C4-2B (cell line): ENCODE measurements at regions not wholly inside any gene's neighbourhood (a gene's known extent, or its start where the extent isn't known, plus 50 kb on each side); places are given as distances from the start of the nearest gene placed in this dataset.

Source experiments
- H3K27ac ChIP-seq: fragments of 450-650 bp; 2 replicates; pipeline ENCODE4 v1.5.1; 2017
- ZFX ChIP-seq: fragments of 450-650 bp; IDR thresholded peaks from 2 replicates; pipeline ENCODE4 v1.6.1; 2017
- TF ChIP-seq, protein P1 (sequence below): fragments of 450-650 bp; conservative IDR thresholded peaks from 2 replicates; pipeline ENCODE4 v1.5.1; 2017; ENCODE audit warnings: mild to moderate bottlenecking

GRCh38 chr9:26237256-26237655 lies 559.0 kb upstream of the TUSC1 start:
- H3K27ac ChIP-seq: no peak overlapping the region
- no peak for TF ChIP-seq ZFX
- TF ChIP-seq, protein P1, sequence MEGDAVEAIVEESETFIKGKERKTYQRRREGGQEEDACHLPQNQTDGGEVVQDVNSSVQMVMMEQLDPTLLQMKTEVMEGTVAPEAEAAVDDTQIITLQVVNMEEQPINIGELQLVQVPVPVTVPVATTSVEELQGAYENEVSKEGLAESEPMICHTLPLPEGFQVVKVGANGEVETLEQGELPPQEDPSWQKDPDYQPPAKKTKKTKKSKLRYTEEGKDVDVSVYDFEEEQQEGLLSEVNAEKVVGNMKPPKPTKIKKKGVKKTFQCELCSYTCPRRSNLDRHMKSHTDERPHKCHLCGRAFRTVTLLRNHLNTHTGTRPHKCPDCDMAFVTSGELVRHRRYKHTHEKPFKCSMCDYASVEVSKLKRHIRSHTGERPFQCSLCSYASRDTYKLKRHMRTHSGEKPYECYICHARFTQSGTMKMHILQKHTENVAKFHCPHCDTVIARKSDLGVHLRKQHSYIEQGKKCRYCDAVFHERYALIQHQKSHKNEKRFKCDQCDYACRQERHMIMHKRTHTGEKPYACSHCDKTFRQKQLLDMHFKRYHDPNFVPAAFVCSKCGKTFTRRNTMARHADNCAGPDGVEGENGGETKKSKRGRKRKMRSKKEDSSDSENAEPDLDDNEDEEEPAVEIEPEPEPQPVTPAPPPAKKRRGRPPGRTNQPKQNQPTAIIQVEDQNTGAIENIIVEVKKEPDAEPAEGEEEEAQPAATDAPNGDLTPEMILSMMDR: no peak

GRCh38 chr9:26234865-26235264 lies 556.6 kb upstream of the TUSC1 start:
- no peak for TF ChIP-seq ZFX
- TF ChIP-seq, protein P1: no peak
- H3K27ac ChIP-seq: no peak overlapping the region

- no peak overlapping the region for H3K27ac ChIP-seq
- TF ChIP-seq, protein P1: no peak
- no peak for TF ChIP-seq ZFX
Measured at GRCh38 chr9:26231391-26231790, 553.1 kb upstream of the TUSC1 start.

DNA sequence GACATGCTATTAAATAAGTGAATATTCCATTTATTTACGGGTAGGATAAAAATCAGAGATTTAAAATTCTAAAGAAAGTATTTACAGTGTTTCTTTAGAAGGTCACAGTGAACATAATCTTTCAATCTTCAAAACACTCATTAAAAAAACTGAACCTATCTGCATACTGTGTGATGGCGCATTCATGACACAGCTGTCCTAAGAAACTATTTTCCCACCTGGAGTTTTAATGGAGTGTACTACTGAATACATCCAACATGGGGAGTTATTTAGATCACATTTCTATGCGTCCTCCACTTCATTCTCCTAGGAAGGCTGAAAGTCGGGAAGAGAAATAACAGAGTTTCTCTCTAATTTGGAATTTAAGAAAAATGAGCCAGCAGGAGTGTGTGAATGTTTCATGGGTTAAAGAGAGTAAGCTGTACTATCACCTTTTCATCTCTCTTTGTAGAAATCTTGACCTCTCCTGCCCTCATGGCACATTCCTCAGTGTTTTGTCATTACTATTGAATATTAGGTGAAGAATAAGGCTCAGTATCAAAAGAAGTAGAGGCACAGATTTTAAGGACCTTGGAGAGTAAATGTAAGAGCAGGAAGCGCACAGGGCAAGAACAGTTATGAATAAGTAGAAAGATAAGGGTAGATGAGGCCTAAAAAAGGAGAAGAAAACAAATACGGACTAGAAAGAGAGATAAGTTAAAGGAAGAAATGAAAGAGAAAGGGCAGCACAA lies 551.2 kb upstream of the TUSC1 start:
- H3K27ac ChIP-seq: no peak overlapping the region
- TF ChIP-seq, protein P1: no peak
- no peak for TF ChIP-seq ZFX

DNA sequence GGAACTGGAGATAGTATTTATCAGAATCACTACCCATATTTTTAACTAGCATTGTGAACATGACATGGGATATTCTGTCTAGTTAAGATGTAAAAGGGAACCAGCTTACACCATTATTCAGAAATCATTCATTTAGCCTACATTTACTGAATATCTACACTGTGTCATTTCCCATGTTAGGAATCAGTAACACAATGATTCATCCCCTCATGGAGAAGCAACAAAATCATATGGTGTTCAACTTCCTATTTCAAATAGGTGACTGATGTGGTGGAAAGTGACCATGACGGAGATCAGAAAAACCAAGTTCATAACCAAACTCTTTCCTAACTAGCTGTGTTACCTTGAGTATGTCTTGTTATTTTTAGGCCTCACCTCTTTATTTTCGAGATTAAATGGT lies 550.0 kb upstream of the TUSC1 start:
- TF ChIP-seq, protein P1: no peak
- no peak for TF ChIP-seq ZFX
- no peak overlapping the region for H3K27ac ChIP-seq

GRCh38 chr9:26221290-26221689 lies 543.0 kb upstream of the TUSC1 start:
- no peak overlapping the region for H3K27ac ChIP-seq
- TF ChIP-seq ZFX: no peak
- TF ChIP-seq, protein P1: no peak

DNA sequence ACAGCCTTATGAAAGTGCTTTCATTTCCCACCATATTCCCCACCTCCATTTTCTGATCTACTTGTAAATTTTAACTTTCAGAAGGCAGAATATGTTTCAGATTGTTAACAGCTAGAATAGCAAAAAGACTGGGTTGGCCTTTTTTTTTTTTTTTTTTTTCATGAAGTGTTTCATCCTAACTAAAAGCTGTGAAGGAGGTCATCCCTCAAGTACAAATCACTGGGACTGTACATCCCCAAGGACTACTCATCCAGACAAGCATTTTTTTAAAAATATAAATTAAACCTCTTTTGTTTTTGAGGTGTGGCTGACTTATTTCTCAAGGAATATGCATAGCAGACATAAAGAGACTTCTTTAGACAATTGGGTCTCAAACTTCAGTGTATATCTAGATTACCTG lies 542.1 kb upstream of the TUSC1 start:
- TF ChIP-seq ZFX: no peak
- TF ChIP-seq, protein P1: no peak
- no peak overlapping the region for H3K27ac ChIP-seq
